ENCODE measurements at regions not wholly inside any gene's neighbourhood (a gene's known extent, or its start where the extent isn't known, plus 50 kb on each side); places are given as distances from the start of the nearest gene placed in this dataset.

- TF ChIP-seq CTCF (IDR thresholded peaks at IDR 0.05) (no peak), POLR2A (IDR thresholded peaks at IDR 0.05) (no peak)
Observed at GRCh38 chr11:115802641-115803040, 298.4 kb upstream of the CADM1 start.
